ENCODE measurements at regions not wholly inside any gene's neighbourhood (a gene's known extent, or its start where the extent isn't known, plus 50 kb on each side); places are given as distances from the start of the nearest gene placed in this dataset.
"Not testable (repeated sequence)": the region's sequence is repeated elsewhere in the genome, so short reads cannot be mapped to it uniquely, and the experiment has no call there.

- Histone ChIP-seq H3K4me2 (replicated peaks; ENCODE audit: extremely low read depth, low read length, poor library complexity, severe bottlenecking) (no peak overlapping the region), H2AFZ (ENCODE audit: insufficient read depth, low read depth, low read length, poor library complexity, severe bottlenecking) (no peak overlapping the region), H3K36me3 (replicated peaks in 1 of 2; ENCODE audit: control insufficient read depth in 1 of 2, insufficient read depth in 2 of 2, low read length in 2 of 2) (no peaks in the 10 kb centered on the region), H3K27me3 (ENCODE audit: control insufficient read depth in 2 of 2, insufficient read depth in 2 of 2, low read length in 2 of 2) (no peaks in the 10 kb centered on the region), H3K4me3 (replicated peaks in 1 of 3; ENCODE audit: low read depth in 2 of 3, low read length in 3 of 3) (no peak overlapping the region), H3K27ac (ENCODE audit: low read depth in 1 of 2, low read length in 2 of 2) (no peak overlapping the region), H4K20me1 (ENCODE audit: insufficient read depth, low read length) (no peaks in the 10 kb centered on the region), H3K9ac (ENCODE audit: insufficient read depth, low read length, poor library complexity, severe bottlenecking) (no peak overlapping the region), H3K4me1 (ENCODE audit: control insufficient read depth in 1 of 2, insufficient read depth in 2 of 2, low read length in 2 of 2) (peaks cover 0 to under 1% of the 10 kb centered on the region in 2 donors), H3K9me3 (replicated peaks in 1 of 2; ENCODE audit: control insufficient read depth in 1 of 2, insufficient read depth in 1 of 2, low read length in 2 of 2) (no peaks in the 10 kb centered on the region), H3K79me2 (ENCODE audit: insufficient read depth, low read length) (no peaks in the 10 kb centered on the region)
- no peak overlapping the region for H3K4me3 Mint-ChIP-seq
- intact Hi-C loops (cut with micrococcal nuclease) = no loop called here
- WGBS (ENCODE audit: insufficient coverage) = 56% methylated on average over 1 of the region's 2 CpGs
- TF ChIP-seq CTCF (IDR thresholded peaks at IDR 0.05) = no peak
- H3K27me3 Mint-ChIP-seq (ENCODE audit: low read depth in 3 of 3) = peaks cover 3 to 7% (median 5%) of the 10 kb centered on the region in 3 donors
- no peaks in the 10 kb centered on the region for H3K36me3 Mint-ChIP-seq
- peaks cover 0 to 7% (median 2%) of the 10 kb centered on the region in 7 donors for H3K9me3 Mint-ChIP-seq
- H3K4me1 Mint-ChIP-seq = peaks cover under 1% of the 10 kb centered on the region
- no peak overlapping the region for H3K27ac Mint-ChIP-seq
- no peak for DNase-seq
Observed at GRCh38 chr18:51355841-51356240, 158.4 kb upstream of the MEX3C start.

GRCh38 chr18:51360301-51360700 lies 162.8 kb upstream of the MEX3C start:
- H4K20me1 ChIP-seq (ENCODE audit: insufficient read depth, low read length); H3K27me3 Mint-ChIP-seq (ENCODE audit: low read depth in 3 of 3); H3K9me3 ChIP-seq (replicated peaks in 1 of 2; ENCODE audit: control insufficient read depth in 1 of 2, insufficient read depth in 1 of 2, low read length in 2 of 2); H2AFZ ChIP-seq (ENCODE audit: insufficient read depth, low read depth, low read length, poor library complexity, severe bottlenecking); H3K27ac ChIP-seq (ENCODE audit: low read depth in 1 of 2, low read length in 2 of 2); H3K79me2 ChIP-seq (ENCODE audit: insufficient read depth, low read length); intact Hi-C loops (cut with micrococcal nuclease); H3K36me3 ChIP-seq (replicated peaks in 1 of 2; ENCODE audit: control insufficient read depth in 1 of 2, insufficient read depth in 2 of 2, low read length in 2 of 2); H3K27ac Mint-ChIP-seq; H3K4me3 ChIP-seq (replicated peaks in 1 of 3; ENCODE audit: low read depth in 2 of 3, low read length in 3 of 3); H3K9me3 Mint-ChIP-seq; DNase-seq; H3K9ac ChIP-seq (ENCODE audit: insufficient read depth, low read length, poor library complexity, severe bottlenecking); H3K36me3 Mint-ChIP-seq; H3K4me3 Mint-ChIP-seq; H3K27me3 ChIP-seq (ENCODE audit: control insufficient read depth in 2 of 2, insufficient read depth in 2 of 2, low read length in 2 of 2); H3K4me2 ChIP-seq (replicated peaks; ENCODE audit: extremely low read depth, low read length, poor library complexity, severe bottlenecking): not testable (repeated sequence)
- H3K4me1 Mint-ChIP-seq = peaks cover 11% of the 10 kb centered on the region
- no CpG with 5 or more reads among the region's 10 CpGs for WGBS (ENCODE audit: insufficient coverage)
- H3K4me1 ChIP-seq (ENCODE audit: control insufficient read depth in 1 of 2, insufficient read depth in 2 of 2, low read length in 2 of 2) = peaks cover 0 to 10% of the 10 kb centered on the region in 2 donors

Data from CD14-positive monocyte (primary cell).